ENCODE measurements at regions not wholly inside any gene's neighbourhood (a gene's known extent, or its start where the extent isn't known, plus 50 kb on each side); places are given as distances from the start of the nearest gene placed in this dataset.

DNA sequence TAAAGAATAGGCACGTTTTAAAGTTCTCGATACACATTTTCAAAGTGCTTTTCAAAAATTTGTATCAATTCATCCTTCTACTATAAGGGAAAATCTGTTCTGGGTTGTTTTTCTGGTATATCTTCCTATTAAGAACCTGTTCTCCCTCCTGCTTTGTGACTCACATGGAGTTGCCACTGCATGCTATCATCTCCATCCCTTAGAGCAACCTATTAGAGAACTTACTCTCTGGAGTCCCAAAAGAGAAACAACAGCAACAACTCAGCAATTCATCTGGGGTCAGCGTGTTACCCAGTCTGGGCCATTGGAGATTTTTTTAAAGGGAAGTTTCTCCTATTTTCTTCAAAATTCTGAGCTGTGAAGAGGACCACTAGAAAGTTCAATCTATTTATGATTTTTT is 227.4 kb downstream of the HLX start:
- Histone ChIP-seq H3K4me3 (ENCODE audit: insufficient read depth, low read depth, low read length) (no peak overlapping the region), H3K36me3 (replicated peaks; ENCODE audit: control insufficient read depth, insufficient read depth, low read length) (no peaks in the 10 kb centered on the region), H3K27me3 (ENCODE audit: control insufficient read depth, insufficient read depth, low read length) (no peaks in the 10 kb centered on the region)
- no peak for DNase-seq

DNA sequence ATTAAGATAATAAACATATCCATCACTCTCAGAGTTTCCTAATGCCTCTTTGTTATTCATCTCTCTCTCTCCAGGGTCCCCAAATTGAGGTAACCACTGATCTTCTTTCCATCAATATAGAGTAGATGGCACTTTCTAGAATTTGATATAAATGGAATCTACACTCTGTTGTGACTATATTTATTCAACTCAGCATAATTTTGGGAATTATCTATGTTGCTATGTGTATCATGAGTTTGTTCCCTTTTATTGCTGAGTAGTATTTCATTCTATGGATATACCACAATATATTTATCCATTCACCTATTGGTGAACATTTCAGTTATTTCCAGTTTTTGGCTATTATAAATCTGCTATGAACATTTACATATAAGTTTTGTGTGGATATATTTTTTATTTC is 230.7 kb downstream of the HLX start:
- H3K36me3 ChIP-seq (replicated peaks; ENCODE audit: control insufficient read depth, insufficient read depth, low read length) = no peaks in the 10 kb centered on the region
- no peak for DNase-seq
- H3K4me3 ChIP-seq (ENCODE audit: insufficient read depth, low read depth, low read length) = no peak overlapping the region
- H3K27me3 ChIP-seq (ENCODE audit: control insufficient read depth, insufficient read depth, low read length) = no peaks in the 10 kb centered on the region

DNA sequence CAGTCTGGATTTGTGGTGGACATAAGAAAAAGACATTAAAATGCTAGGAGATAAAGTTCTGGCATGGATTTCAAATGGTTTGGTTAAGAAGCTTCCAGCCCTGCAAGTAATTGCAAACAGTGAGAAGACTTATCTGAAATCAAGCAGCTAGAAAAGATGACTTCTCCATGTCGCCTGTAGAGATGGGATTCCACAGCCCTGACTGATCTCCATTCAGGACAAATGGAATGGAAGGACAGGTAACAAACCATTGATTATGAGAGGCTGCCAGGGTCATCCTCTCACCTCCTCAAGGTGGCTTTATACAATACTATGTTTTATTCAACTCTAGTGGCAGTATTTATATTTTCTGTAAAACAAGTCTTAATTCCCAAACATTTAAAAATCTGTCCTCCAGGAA is 237.9 kb downstream of the HLX start:
- H3K27me3 ChIP-seq (ENCODE audit: control insufficient read depth, insufficient read depth, low read length) = no peaks in the 10 kb centered on the region
- H3K36me3 ChIP-seq (replicated peaks; ENCODE audit: control insufficient read depth, insufficient read depth, low read length) = no peaks in the 10 kb centered on the region
- DNase-seq = no peak
- H3K4me3 ChIP-seq (ENCODE audit: insufficient read depth, low read depth, low read length) = no peak overlapping the region

DNA sequence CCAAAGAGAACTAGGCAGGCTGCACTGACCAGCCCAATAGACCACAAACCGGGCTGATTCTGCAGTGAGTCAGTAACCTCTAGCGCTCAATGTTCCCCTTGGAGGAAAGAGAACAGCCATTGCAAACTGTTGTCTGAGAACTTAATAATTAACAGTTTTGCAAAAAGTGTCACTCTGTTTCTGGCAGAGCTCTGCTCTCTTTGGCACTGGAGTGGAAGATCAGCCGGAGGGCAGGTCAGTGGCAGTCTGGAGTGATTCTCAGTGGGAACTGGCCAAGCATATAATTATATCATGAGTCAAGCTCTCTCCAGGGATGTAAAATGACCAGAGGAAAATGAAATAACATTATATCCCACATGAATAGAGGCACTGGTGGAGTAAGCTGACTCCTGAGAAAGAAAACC is 238.3 kb downstream of the HLX start:
- DNase-seq = no peak
- H3K27me3 ChIP-seq (ENCODE audit: control insufficient read depth, insufficient read depth, low read length) = no peaks in the 10 kb centered on the region
- H3K36me3 ChIP-seq (replicated peaks; ENCODE audit: control insufficient read depth, insufficient read depth, low read length) = no peaks in the 10 kb centered on the region
- no peak overlapping the region for H3K4me3 ChIP-seq (ENCODE audit: insufficient read depth, low read depth, low read length)

DNA sequence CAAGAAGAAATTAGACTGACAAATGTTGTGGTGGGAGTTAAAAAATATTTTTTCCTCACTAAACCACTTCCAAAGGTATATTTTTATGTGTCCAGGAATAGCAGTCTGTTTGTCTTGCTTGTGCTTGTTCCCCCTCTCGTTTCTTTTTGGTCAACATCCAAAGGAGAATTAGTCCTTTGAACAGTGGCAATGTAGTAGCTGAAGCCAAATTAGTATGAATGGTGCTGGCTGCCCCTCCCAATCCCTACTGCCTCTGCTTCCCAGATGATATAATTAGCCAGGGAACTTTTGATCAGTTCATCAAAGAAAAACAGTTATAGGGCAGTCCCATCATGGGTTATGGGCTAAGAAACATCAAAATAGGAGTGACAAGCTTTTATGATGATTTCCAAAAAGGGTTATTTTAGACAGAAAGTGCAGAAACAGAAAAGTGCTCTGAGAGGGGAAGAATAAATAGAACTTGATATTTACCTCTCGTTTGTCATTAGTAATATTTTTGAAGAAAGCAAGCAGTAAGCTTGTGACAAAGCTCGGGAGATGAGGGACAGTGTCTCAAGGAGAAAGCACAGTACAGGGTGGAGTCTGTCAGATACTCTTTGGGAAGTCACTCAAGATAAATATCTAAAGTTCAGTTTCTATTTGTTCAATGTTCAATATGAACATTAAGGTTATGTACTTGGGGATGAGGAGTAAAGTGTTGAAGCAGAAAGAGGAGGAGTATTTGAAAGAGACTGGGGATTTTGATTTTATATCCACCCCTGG is 239.1 kb downstream of the HLX start:
- DNase-seq = no peak
- Histone ChIP-seq H3K4me3 (ENCODE audit: insufficient read depth, low read depth, low read length) (no peak overlapping the region), H3K27me3 (ENCODE audit: control insufficient read depth, insufficient read depth, low read length) (no peaks in the 10 kb centered on the region), H3K36me3 (replicated peaks; ENCODE audit: control insufficient read depth, insufficient read depth, low read length) (no peaks in the 10 kb centered on the region)

DNA sequence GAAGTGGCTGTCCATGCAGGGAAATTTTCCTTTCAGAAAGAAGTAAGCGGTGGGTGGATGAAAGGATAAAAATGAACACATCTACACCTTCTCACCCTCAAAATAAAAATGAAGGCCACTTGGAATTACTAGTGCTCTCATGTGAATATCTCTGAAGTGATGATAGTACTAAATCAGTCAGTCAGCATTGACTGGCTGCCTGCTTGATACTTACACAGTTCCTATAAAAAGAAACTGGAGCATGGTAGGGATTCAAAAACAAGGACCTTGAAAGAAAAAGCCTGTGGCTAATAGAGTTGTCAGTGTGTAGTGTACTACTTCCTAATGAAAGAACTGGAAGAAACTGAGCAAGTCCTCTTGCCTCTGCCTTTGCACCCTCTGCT is 239.7 kb downstream of the HLX start:
- Histone ChIP-seq H3K27me3 (ENCODE audit: control insufficient read depth, insufficient read depth, low read length) (no peaks in the 10 kb centered on the region), H3K36me3 (replicated peaks; ENCODE audit: control insufficient read depth, insufficient read depth, low read length) (no peaks in the 10 kb centered on the region), H3K4me3 (ENCODE audit: insufficient read depth, low read depth, low read length) (no peak overlapping the region)
- DNase-seq = no peak

DNA sequence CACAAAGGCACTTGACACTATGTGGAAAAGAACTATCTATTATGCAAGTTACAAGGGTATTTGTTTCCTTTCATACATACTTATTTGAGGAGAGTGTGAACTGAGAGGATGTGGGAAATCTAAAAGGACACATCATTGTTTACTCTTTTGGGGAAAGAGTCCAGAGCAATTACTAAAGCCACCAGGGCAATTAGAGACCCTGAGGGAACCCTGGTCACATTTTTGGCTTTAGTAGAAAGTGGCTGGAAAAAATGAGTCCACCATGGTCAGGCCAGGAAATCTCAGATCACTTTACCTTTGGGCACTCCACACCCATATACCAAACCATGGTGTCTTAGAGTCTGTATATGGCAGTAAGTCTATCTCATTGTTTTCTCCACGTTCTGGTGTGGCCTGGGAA is 243.3 kb downstream of the HLX start:
- Histone ChIP-seq H3K27me3 (ENCODE audit: control insufficient read depth, insufficient read depth, low read length) (no peaks in the 10 kb centered on the region), H3K36me3 (replicated peaks; ENCODE audit: control insufficient read depth, insufficient read depth, low read length) (no peaks in the 10 kb centered on the region), H3K4me3 (ENCODE audit: insufficient read depth, low read depth, low read length) (no peak overlapping the region)
- no peak for DNase-seq

DNA sequence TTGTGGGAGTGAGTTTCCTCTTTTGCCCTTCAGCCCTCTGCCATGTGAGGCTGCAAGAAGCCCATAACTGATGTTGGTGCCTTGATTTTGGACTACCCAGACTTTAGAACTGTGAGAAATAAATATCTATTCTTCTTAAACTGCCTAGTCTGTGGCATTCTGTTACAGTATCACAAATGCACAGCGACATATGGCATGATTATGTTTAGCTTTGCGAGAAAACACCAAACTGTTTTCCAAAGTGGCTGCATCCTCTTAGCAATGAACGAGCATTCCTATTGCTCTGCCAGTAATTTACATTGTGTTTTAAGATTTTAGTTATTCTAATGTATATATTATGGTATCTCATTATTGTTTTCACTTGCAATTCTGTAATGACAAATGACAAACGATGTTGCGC is 246.7 kb downstream of the HLX start:
- H3K36me3 ChIP-seq (replicated peaks; ENCODE audit: control insufficient read depth, insufficient read depth, low read length) = no peaks in the 10 kb centered on the region
- no peaks in the 10 kb centered on the region for H3K27me3 ChIP-seq (ENCODE audit: control insufficient read depth, insufficient read depth, low read length)
- no peak overlapping the region for H3K4me3 ChIP-seq (ENCODE audit: insufficient read depth, low read depth, low read length)
- DNase-seq = no peak

DNA sequence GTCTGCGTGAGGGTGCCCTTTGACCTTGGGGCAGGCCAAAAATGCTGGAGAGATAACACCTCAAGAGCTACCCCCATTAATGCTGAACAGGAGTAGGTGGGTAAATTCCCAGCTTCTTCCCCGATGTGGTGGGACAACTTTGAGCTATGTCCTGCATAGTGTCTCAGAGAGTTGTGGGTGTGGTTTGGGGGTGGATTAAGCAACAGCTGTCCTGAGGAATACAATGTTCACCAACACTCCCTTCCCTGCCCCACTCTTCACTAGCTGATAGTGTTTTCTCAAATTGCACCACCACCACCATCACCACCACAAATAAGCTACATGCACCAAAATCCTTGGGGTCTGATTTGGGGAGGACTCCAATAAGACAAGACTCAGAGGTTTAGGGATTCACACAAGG is 258.4 kb downstream of the HLX start:
- no peaks in the 10 kb centered on the region for H3K36me3 ChIP-seq (replicated peaks; ENCODE audit: control insufficient read depth, insufficient read depth, low read length)
- no peaks in the 10 kb centered on the region for H3K27me3 ChIP-seq (ENCODE audit: control insufficient read depth, insufficient read depth, low read length)
- no peak for DNase-seq
- no peak overlapping the region for H3K4me3 ChIP-seq (ENCODE audit: insufficient read depth, low read depth, low read length)

DNA sequence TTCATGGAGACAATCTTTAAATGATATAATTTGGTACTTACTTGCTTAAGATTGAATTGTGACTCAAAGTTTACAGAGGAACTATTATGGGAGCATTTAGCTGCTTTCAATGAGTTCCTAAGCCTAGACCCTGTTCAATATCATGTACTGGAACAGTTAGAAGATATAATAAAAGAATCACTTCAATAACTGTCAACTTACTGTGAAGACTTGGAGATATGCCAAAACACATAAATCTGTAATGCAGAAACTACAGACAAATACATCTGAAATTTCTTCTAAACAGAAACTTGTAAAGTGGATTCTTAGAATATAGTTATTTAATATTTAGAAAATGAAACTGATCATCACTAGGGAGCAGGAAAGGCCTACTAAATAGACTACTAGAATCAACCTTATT is 259.3 kb downstream of the HLX start:
- Histone ChIP-seq H3K27me3 (ENCODE audit: control insufficient read depth, insufficient read depth, low read length) (no peaks in the 10 kb centered on the region), H3K4me3 (ENCODE audit: insufficient read depth, low read depth, low read length) (no peak overlapping the region), H3K36me3 (replicated peaks; ENCODE audit: control insufficient read depth, insufficient read depth, low read length) (no peaks in the 10 kb centered on the region)
- no peak for DNase-seq

DNA sequence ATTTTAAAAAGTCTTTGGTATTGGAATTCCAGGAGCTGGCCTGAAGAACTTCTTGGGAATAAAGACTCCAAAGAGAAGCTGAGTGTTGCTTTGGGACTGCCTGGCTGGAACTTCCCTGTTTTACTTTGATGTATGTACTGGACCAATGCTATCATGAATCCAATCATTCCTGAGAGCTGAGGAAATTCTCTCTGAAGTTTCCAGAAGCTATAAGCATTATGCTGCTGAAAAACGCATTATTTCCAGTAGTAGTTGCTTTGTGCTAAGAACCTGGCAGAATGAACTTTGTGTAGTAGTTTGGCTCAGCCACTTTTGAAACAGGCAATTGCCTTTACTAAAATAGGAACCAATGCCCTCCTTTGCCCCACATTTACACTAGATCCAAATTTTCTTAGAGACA is 260.7 kb downstream of the HLX start:
- Histone ChIP-seq H3K4me3 (ENCODE audit: insufficient read depth, low read depth, low read length) (no peak overlapping the region), H3K27me3 (ENCODE audit: control insufficient read depth, insufficient read depth, low read length) (no peaks in the 10 kb centered on the region), H3K36me3 (replicated peaks; ENCODE audit: control insufficient read depth, insufficient read depth, low read length) (no peaks in the 10 kb centered on the region)
- no peak for DNase-seq

DNA sequence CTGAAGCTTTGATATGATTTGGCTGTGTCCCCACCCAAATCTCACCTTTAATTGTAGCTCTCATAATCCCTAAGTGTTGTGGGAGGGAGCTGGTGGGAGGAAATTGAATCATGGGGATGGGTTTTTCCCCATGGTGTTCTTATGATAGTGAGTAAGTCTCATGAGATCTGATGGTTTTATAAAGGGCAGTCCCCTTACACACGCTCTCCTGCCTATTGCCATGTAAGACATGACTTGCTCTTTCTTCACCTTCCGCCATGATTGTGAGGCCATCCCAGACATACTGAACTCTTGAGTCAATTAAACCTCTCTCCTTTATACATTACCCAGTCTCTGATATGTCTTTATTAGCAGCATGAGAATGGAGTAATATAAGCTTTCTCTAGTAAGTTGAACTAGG is 261.9 kb downstream of the HLX start:
- no peak for DNase-seq
- Histone ChIP-seq H3K27me3 (ENCODE audit: control insufficient read depth, insufficient read depth, low read length) (no peaks in the 10 kb centered on the region), H3K36me3 (replicated peaks; ENCODE audit: control insufficient read depth, insufficient read depth, low read length) (no peaks in the 10 kb centered on the region), H3K4me3 (ENCODE audit: insufficient read depth, low read depth, low read length) (no peak overlapping the region)

DNA sequence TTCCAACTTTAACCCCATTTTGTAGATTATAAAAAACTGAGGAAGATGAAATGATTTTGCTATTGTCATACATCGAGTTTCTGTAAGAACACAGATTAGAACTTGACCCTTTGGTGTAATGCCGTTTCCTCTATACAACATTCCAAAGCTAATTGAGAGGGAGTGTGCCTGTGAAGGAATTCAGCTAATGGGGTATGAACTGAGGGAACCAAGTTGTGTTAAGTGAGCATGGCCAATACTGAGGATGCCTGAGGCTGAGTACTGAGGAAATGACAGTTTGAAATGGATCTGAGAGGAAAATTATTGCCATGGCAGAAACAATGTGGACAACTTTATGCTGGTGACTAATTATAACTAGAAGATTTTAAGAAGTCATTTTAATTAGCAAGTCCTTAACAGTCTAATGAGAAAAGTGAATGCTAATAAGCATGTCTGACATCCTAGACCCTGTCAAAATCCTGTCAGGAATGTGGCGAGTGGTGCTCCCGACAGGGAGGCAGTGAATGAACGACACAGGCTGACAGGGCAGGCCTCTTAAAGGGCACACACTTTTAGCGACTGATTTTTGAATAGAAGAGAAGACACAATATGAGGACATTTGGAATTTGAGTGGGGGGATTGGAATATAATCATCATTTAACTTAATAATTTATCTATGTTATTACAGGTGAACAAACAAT is 262.5 kb downstream of the HLX start:
- DNase-seq = no peak
- H3K4me3 ChIP-seq (ENCODE audit: insufficient read depth, low read depth, low read length) = no peak overlapping the region
- no peaks in the 10 kb centered on the region for H3K36me3 ChIP-seq (replicated peaks; ENCODE audit: control insufficient read depth, insufficient read depth, low read length)
- no peaks in the 10 kb centered on the region for H3K27me3 ChIP-seq (ENCODE audit: control insufficient read depth, insufficient read depth, low read length)

DNA sequence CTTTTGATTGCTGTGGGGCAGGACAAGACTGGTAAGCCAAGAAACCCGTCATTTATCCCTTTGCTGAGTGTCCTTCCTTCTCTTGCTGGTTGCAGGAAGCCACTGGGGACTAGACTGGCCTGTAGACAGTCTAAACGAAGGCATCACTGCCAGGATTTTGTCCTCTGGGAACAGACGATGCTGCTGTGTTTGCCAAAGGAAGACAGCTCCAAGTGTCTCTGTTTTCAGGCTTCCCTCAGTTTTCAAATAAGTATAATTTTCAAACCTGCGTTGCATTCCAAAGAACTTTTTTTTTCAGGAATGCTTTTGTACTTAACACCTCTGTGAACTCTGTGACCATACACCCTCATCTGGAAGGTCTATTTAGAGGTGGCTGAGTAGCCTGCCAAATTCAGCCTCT is 269.4 kb downstream of the HLX start:
- no peak for DNase-seq
- Histone ChIP-seq H3K27me3 (ENCODE audit: control insufficient read depth, insufficient read depth, low read length) (no peaks in the 10 kb centered on the region), H3K36me3 (replicated peaks; ENCODE audit: control insufficient read depth, insufficient read depth, low read length) (no peaks in the 10 kb centered on the region), H3K4me3 (ENCODE audit: insufficient read depth, low read depth, low read length) (no peak overlapping the region)

DNA sequence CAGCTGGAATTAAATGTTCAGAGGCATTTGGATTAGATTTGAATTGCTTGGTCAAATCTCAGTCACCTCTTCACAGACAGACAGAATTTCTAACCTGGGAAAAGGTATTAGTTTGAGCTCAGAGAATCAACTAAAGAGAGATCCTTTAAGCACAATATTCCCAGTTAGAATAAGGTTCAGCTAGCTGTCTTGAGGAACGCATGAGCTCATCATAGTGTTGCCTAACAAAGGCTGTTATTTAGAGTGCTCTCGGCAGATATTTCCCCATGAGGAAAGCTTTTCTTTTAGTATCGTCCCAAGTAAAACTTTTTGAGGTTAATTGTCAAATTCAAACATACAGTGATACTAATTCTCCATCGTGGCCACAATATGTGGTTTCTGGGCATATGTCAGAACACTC is 269.9 kb downstream of the HLX start:
- H3K4me3 ChIP-seq (ENCODE audit: insufficient read depth, low read depth, low read length) = no peak overlapping the region
- H3K27me3 ChIP-seq (ENCODE audit: control insufficient read depth, insufficient read depth, low read length) = no peaks in the 10 kb centered on the region
- no peak for DNase-seq
- no peaks in the 10 kb centered on the region for H3K36me3 ChIP-seq (replicated peaks; ENCODE audit: control insufficient read depth, insufficient read depth, low read length)

Measured in H7 (cell line).